GM12875 (cell line): ENCODE measurements at regions not wholly inside any gene's neighbourhood (a gene's known extent, or its start where the extent isn't known, plus 50 kb on each side); places are given as distances from the start of the nearest gene placed in this dataset.

Experiments
- H3K4me3 ChIP-seq: one replicate; pipeline ENCODE4 v1.5.1; 2011; ENCODE audit warnings: low read depth, low read length, control low read depth
- TF ChIP-seq, protein P1 (sequence below): IDR thresholded peaks from 2 replicates; pipeline ENCODE4 v1.5.1; 2011; ENCODE audit warnings: low read depth, mild to moderate bottlenecking, control low read depth, inconsistent platforms, low read length, moderate library complexity, borderline replicate concordance; ENCODE audit not compliant: insufficient read depth

DNA sequence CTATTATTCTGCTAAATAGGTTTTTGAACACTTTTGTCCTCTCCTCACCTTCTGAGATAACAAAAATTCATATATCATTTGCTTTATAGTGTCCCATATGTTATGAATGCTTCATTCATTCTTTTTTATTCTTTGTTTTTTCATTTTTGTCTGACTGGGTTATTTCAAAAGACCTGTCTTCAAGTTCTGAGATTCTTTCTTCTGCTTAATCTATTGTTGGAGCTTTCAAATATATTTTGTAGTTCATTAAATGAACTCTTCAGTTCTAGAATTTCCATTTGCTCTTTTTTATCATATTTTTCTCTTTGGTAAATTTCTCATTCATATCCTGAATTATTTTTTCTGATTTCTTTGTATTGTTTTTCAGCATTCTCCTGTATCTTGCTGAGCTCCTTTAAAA is 53.1 kb upstream of the SCIN start:
- H3K4me3 ChIP-seq: no peak overlapping the region
- TF ChIP-seq, protein P1, sequence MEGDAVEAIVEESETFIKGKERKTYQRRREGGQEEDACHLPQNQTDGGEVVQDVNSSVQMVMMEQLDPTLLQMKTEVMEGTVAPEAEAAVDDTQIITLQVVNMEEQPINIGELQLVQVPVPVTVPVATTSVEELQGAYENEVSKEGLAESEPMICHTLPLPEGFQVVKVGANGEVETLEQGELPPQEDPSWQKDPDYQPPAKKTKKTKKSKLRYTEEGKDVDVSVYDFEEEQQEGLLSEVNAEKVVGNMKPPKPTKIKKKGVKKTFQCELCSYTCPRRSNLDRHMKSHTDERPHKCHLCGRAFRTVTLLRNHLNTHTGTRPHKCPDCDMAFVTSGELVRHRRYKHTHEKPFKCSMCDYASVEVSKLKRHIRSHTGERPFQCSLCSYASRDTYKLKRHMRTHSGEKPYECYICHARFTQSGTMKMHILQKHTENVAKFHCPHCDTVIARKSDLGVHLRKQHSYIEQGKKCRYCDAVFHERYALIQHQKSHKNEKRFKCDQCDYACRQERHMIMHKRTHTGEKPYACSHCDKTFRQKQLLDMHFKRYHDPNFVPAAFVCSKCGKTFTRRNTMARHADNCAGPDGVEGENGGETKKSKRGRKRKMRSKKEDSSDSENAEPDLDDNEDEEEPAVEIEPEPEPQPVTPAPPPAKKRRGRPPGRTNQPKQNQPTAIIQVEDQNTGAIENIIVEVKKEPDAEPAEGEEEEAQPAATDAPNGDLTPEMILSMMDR: no peak

DNA sequence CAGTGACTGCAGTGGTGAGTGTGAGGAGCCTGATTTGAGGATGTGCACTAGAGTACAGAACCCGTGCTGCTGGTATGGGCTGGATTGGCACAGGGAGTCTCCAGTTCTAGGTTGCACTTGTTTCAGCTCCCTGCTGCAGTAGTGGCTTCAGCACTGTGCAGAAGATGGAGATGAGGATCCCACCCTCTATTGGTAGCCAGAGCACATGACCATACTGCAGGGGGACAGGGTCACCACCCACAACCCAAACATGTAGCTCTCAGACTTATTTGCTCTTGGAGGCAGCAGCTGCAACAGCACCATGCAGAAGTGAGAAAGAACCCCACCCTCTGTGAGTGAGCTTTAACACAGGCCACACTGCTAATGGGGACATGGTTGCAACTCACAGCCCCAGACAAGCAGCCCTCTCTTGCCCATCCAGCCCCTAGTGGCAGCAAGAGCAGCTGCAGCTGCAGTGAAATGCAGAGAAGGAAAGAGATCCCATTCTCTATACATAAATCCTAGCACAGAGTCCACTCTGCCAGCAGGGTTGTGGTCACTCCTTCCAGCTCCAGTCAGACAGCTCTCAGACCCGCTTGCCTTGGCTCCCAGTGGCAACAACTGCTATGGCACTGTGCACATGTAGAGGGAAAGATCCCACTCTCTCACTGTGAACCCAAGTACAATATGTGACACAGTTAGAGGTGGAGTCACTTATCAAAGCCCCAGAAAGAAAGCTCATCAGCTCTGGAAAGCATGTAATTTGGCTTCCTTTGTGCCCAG is 51.4 kb upstream of the SCIN start:
- TF ChIP-seq, protein P1: peak; percentile 87
- H3K4me3 ChIP-seq: no peak overlapping the region

DNA sequence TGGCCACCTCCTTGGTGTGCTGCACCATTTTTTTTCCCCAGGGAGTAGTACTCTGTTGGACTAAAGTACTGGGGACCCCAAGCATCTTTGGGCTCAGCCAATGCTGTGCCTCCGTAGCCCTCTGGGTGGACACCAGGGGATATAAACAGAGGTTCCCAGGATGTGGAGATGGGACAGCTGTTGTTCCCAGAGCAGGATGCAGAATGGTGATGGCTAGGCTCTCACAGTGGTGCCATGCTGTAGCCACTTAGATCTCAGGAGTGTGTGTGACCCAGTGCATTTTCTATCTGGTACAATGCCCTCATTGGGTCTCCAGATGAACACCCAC is 50.9 kb upstream of the SCIN start:
- H3K4me3 ChIP-seq: no peak overlapping the region
- TF ChIP-seq, protein P1: no peak
